Stimulated activated CD8-positive, alpha-beta memory T cell treated with anti-CD3 and anti-CD28 coated beads, Interleukin-12 subunit alpha, Interleukin-12 subunit beta, amount 100 ng/mL, for 4 hours (primary cell): ENCODE measurements at regions not wholly inside any gene's neighbourhood (a gene's known extent, or its start where the extent isn't known, plus 50 kb on each side); places are given as distances from the start of the nearest gene placed in this dataset.

ENCODE experiments used
- DNase-seq: peaks from one replicate; pipeline ENCODE4 v3.0.0-alpha.2; 2020; ENCODE audit warnings: low read depth

- DNase-seq: no peak
Observed at GRCh38 chr4:130183766-130184165, 1087.8 kb downstream of the C4orf33 start.

GRCh38 chr4:130185123-130185522 lies 1089.2 kb downstream of the C4orf33 start:
- DNase-seq: no peak

- DNase-seq: no peak
Observed at GRCh38 chr4:130186931-130187330, 1091.0 kb downstream of the C4orf33 start.

GRCh38 chr4:130187587-130187986 lies 1091.6 kb downstream of the C4orf33 start:
- no peak for DNase-seq

GRCh38 chr4:130192787-130193186 lies 1096.8 kb downstream of the C4orf33 start:
- no peak for DNase-seq

GRCh38 chr4:130197946-130198345 lies 1102.0 kb downstream of the C4orf33 start:
- no peak for DNase-seq

GRCh38 chr4:130203571-130203970 lies 1107.6 kb downstream of the C4orf33 start:
- DNase-seq: no peak

- DNase-seq: no peak
Observed at GRCh38 chr4:130210864-130211263, 1114.9 kb downstream of the C4orf33 start.

- DNase-seq: no peak
Observed at GRCh38 chr4:130214268-130214667, 1118.3 kb downstream of the C4orf33 start.

- no peak for DNase-seq
Observed at GRCh38 chr4:130233377-130234047, 1137.6 kb downstream of the C4orf33 start.

- DNase-seq: no peak
Observed at GRCh38 chr4:130238121-130238520, 1142.2 kb downstream of the C4orf33 start.

GRCh38 chr4:130249002-130249401 lies 1153.0 kb downstream of the C4orf33 start:
- DNase-seq: no peak

- no peak for DNase-seq
Observed at GRCh38 chr4:130257271-130257670, 1161.3 kb downstream of the C4orf33 start.

GRCh38 chr4:130266814-130267213 lies 1170.9 kb downstream of the C4orf33 start:
- DNase-seq: no peak

GRCh38 chr4:130288576-130288975 lies 1192.6 kb downstream of the C4orf33 start:
- DNase-seq: no peak

- DNase-seq: no peak
Observed at GRCh38 chr4:130293692-130294091, 1197.7 kb downstream of the C4orf33 start.

GRCh38 chr4:130296448-130296847 lies 1200.5 kb downstream of the C4orf33 start:
- DNase-seq: no peak

GRCh38 chr4:130306566-130306965 lies 1210.6 kb downstream of the C4orf33 start:
- DNase-seq: no peak

GRCh38 chr4:130309221-130309620 lies 1213.3 kb downstream of the C4orf33 start:
- no peak for DNase-seq

GRCh38 chr4:130322439-130322838 lies 1226.5 kb downstream of the C4orf33 start:
- no peak for DNase-seq

- no peak for DNase-seq
Observed at GRCh38 chr4:130329036-130329435, 1233.1 kb downstream of the C4orf33 start.

GRCh38 chr4:130333241-130333759 lies 1237.3 kb downstream of the C4orf33 start:
- no peak for DNase-seq

GRCh38 chr4:130335417-130336194 lies 1239.7 kb downstream of the C4orf33 start:
- DNase-seq: no peak
